GM12878 (cell line): ENCODE measurements at regions not wholly inside any gene's neighbourhood (a gene's known extent, or its start where the extent isn't known, plus 50 kb on each side); places are given as distances from the start of the nearest gene placed in this dataset.

Source experiments
- ATAC-seq: fragments of 200-7000 bp; cut with Tn5 transposase; 3 replicates; pipeline ENCODE4 v1.9.1; 2020; ENCODE audit warnings: mild to moderate bottlenecking, moderate library complexity
- BruUV-seq: library from RNA; stranded (reverse); fragments of 400-500 nt; replicated peaks from 2 replicates; lab custom pipeline; 2021; lab: Mats Ljungman, UMichigan
- CTCF ChIA-PET: fragments of 300-600 bp; sonication (Branson Sonifier 250); formaldehyde crosslinking; extraction: SDS; loops from one replicate; lab custom pipeline; 2021; ENCODE audit warnings: inconsistent platforms; lab: Yijun Ruan, JAX
- POLR2A ChIA-PET: fragments of 350-600 bp; formaldehyde crosslinking; extraction: SDS; loops from one replicate; lab custom pipeline; 2021; ENCODE audit warnings: inconsistent platforms; lab: Charles Lee
- RAD21 ChIA-PET: fragments of 300-600 bp; sonication (Branson Sonifier 250); formaldehyde crosslinking; loops from one replicate; lab custom pipeline; 2023; ENCODE audit warnings: antibody characterized with exemption; ENCODE audit not compliant: unreplicated experiment; lab: Charles Lee
- SMC1A ChIA-PET: fragments of 300-600 bp; sonication (Branson Sonifier 250); formaldehyde crosslinking; loops from one replicate; lab custom pipeline; 2023; ENCODE audit not compliant: unreplicated experiment, uncharacterized antibody; lab: Charles Lee
- DNase-seq: peaks from one replicate; pipeline ENCODE4 v3.0.0-alpha.2; 2011; ENCODE audit warnings: low read depth, low spot score
- FAIRE-seq: peaks from 3 replicates; lab custom pipeline; 2011; peaks lifted over from hg19 to GRCh38; lab: Jason Lieb, UNC
- H2AFZ ChIP-seq: 2 replicates; pipeline ENCODE4 v1.6.0; 2011; ENCODE audit warnings: low read depth, low read length, control low read depth; ENCODE audit not compliant: control insufficient read depth
- H3K27ac ChIP-seq: 2 replicates; pipeline ENCODE4 v1.5.1; 2011; ENCODE audit warnings: control low read depth; ENCODE audit not compliant: control insufficient read depth, insufficient read depth
- H3K27me3 ChIP-seq, 2 experiments: replicated peaks in 1 of 2; 2 replicates each; pipeline versions ENCODE4 v1.6.0 to v1.6.1; 2011; ENCODE audit warnings: low read length in 1 of 2; ENCODE audit not compliant: control insufficient read depth in 2 of 2, insufficient read depth in 2 of 2
- H3K36me3 ChIP-seq, 2 experiments: 2 replicates each; pipeline ENCODE4 v1.5.1; 2011; ENCODE audit warnings: low read length in 1 of 2; ENCODE audit not compliant: control insufficient read depth in 2 of 2, insufficient read depth in 2 of 2
- H3K4me1 ChIP-seq: 2 replicates; pipeline ENCODE4 v1.6.1; 2011; ENCODE audit warnings: mild to moderate bottlenecking, low read length, moderate library complexity, mixed read lengths; ENCODE audit not compliant: control insufficient read depth, insufficient read depth
- H3K4me2 ChIP-seq: 2 replicates; pipeline ENCODE4 v1.6.0; 2011; ENCODE audit warnings: control low read depth; ENCODE audit not compliant: control insufficient read depth, insufficient read depth
- H3K4me3 ChIP-seq: fragments of 200-600 bp; sonication (generic); 2 replicates; pipeline ENCODE4 v1.5.1; 2016
- H3K79me2 ChIP-seq: 2 replicates; pipeline ENCODE4 v1.6.0; 2011; ENCODE audit warnings: low read length; ENCODE audit not compliant: control insufficient read depth, insufficient read depth
- H3K9ac ChIP-seq: 2 replicates; pipeline ENCODE4 v1.8.0; 2011; ENCODE audit warnings: low read length, control low read depth, mixed read lengths; ENCODE audit not compliant: control insufficient read depth, insufficient read depth
- H3K9me3 ChIP-seq: replicated peaks from 3 replicates; pipeline ENCODE4 v1.5.1; 2011; ENCODE audit warnings: mild to moderate bottlenecking, low read length; ENCODE audit not compliant: control insufficient read depth, insufficient read depth
- H4K20me1 ChIP-seq: 2 replicates; pipeline ENCODE4 v1.6.0; 2011; ENCODE audit not compliant: control insufficient read depth, insufficient read depth
- BCL11A ChIP-seq: IDR thresholded peaks from 2 replicates; pipeline ENCODE4 v1.6.1; 2011; ENCODE audit warnings: low read depth, low read length
- CEBPB ChIP-seq, 2 experiments: fragments of 150-350 bp in 1 of 2; IDR thresholded peaks; 2 replicates each; pipeline ENCODE4 v1.6.1; 2012 to 2014; ENCODE audit warnings: low read depth in 2 of 2, low read length in 2 of 2, borderline replicate concordance in 1 of 2, inconsistent platforms in 1 of 2
- CREB1 ChIP-seq: IDR thresholded peaks from 2 replicates; pipeline ENCODE4 v1.6.1; 2012; ENCODE audit warnings: low read depth, mild to moderate bottlenecking, inconsistent platforms
- IRF5 ChIP-seq: fragments of 450-650 bp; IDR thresholded peaks from 2 replicates; pipeline ENCODE4 v1.6.1; 2017; ENCODE audit warnings: borderline replicate concordance
- MEF2A ChIP-seq: IDR thresholded peaks from 2 replicates; pipeline ENCODE4 v1.6.1; 2011; ENCODE audit warnings: low read depth, mild to moderate bottlenecking, low read length, moderate library complexity; ENCODE audit not compliant: insufficient read depth
- MTA3 ChIP-seq: IDR thresholded peaks from 2 replicates; pipeline ENCODE4 v1.6.1; 2012; ENCODE audit warnings: low read length, inconsistent platforms, borderline replicate concordance
- NFIC ChIP-seq: IDR thresholded peaks from 2 replicates; pipeline ENCODE4 v1.6.1; 2012; ENCODE audit warnings: low read depth, mild to moderate bottlenecking, inconsistent platforms, low read length, moderate library complexity
- NR2C2 ChIP-seq: IDR thresholded peaks from 2 replicates; pipeline ENCODE4 v1.6.1; 2011; ENCODE audit warnings: borderline replicate concordance, low read depth; ENCODE audit not compliant: control insufficient read depth, insufficient read length
- NR2F1 ChIP-seq: fragments of 450-650 bp; conservative IDR thresholded peaks from 2 replicates; pipeline ENCODE4 v1.6.1; 2017; ENCODE audit warnings: mild to moderate bottlenecking
- PAX8 ChIP-seq: fragments of 450-650 bp; IDR thresholded peaks from 2 replicates; pipeline ENCODE4 v1.6.1; 2017; ENCODE audit warnings: mild to moderate bottlenecking, moderate library complexity
- SKIL ChIP-seq: fragments of 450-650 bp; IDR thresholded peaks from 2 replicates; pipeline ENCODE4 v1.6.1; 2017; ENCODE audit warnings: mild to moderate bottlenecking, low read depth, inconsistent platforms; ENCODE audit not compliant: poor library complexity, severe bottlenecking
- ZBED1 ChIP-seq: IDR thresholded peaks from 2 replicates; pipeline ENCODE4 v1.6.1; 2016; ENCODE audit warnings: borderline replicate concordance
- ZNF687 ChIP-seq: fragments of 450-650 bp; IDR thresholded peaks from 2 replicates; pipeline ENCODE4 v1.6.1; 2017; ENCODE audit warnings: mild to moderate bottlenecking, moderate library complexity
- WGBS: methylation state at CpG from one replicate; pipeline ENCODE4 v1.1.6; 2016; ENCODE audit warnings: low lambda C conversion rate; ENCODE audit not compliant: insufficient replicate concordance, insufficient coverage; ENCODE audit errors: missing lambda C conversion rate; 5-methylcytosine and 5-hydroxymethylcytosine counted together
- in situ Hi-C: fragments of 300-500 bp; cut with MboI; formaldehyde crosslinking; loops from 9 replicates; pipeline ENCODE4 v1.14.3; 2018; ENCODE audit warnings: mixed read lengths
- intact Hi-C: fragments of 100-400 bp; cut with micrococcal nuclease; formaldehyde crosslinking; loops from one replicate; pipeline ENCODE4 v1.14.2; 2022; ENCODE audit not compliant: unreplicated experiment

- no peaks in the 10 kb centered on the region for H3K36me3 ChIP-seq
- no TSS peak for BruUV-seq
- no peaks in the 10 kb centered on the region for H3K9me3 ChIP-seq
- no peaks in the 10 kb centered on the region for H3K4me1 ChIP-seq
- no peak overlapping the region for H2AFZ ChIP-seq
- ATAC-seq (no peak), DNase-seq (no peak), FAIRE-seq (no peak)
- intact Hi-C loops (no loop called here), in situ Hi-C loops (no loop called here)
- CTCF ChIA-PET: no interaction called here
- 88% methylated on average over 8 of the region's 8 CpGs for WGBS
- H3K9ac ChIP-seq: no peak overlapping the region
- no peak for TF ChIP-seq ZBED1
- no peak for TF ChIP-seq IRF5
- TF ChIP-seq SKIL: no peak
- TF ChIP-seq MEF2A: no peak
- TF ChIP-seq CEBPB (IDR thresholded peaks at IDR 0.05; ENCODE audit: borderline replicate concordance in 1 of 2, low read depth in 2 of 2, low read length in 2 of 2): no peak
- no peak for TF ChIP-seq NR2F1
- TF ChIP-seq CREB1: no peak
- TF ChIP-seq BCL11A: no peak
- TF ChIP-seq ZNF687: no peak
- TF ChIP-seq MTA3: no peak
- TF ChIP-seq PAX8: no peak
- TF ChIP-seq NR2C2: no peak
- no peak for TF ChIP-seq NFIC
- RAD21 ChIA-PET: no interaction called here
- no peaks in the 10 kb centered on the region for H3K27me3 ChIP-seq
- H3K79me2 ChIP-seq: no peaks in the 10 kb centered on the region
- no peak overlapping the region for H3K27ac ChIP-seq
- SMC1A ChIA-PET: no interaction called here
- H4K20me1 ChIP-seq: no peaks in the 10 kb centered on the region
- POLR2A ChIA-PET: no interaction called here
- H3K4me2 ChIP-seq: no peak overlapping the region
- H3K4me3 ChIP-seq: no peak overlapping the region
These were observed 235.2 kb downstream of the ALDH8A1 start for GRCh38 chr6:134714679-134715078.
